ENCODE measurements at regions not wholly inside any gene's neighbourhood (a gene's known extent, or its start where the extent isn't known, plus 50 kb on each side); places are given as distances from the start of the nearest gene placed in this dataset.

DNA sequence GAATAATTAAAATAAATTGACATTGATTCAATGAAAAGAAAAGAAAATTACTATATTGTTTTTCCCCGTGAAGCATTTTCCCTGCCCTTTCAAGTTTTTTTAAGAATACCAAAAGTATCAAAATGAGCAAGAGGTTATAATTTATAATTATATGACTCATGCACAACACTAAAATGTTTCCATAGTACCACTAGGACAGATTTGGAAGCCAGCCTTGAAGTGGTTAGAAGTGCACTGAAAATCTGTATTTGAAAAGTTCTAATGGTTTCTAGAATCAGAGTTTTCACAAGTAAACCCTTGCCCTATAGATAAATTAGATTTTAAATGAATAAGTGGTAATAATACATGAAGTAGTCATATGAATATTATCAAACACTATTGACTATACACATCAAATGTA lies 140.9 kb downstream of the HNRNPD start:
- TF ChIP-seq EZH2phosphoT487 (IDR thresholded peaks at IDR 0.05): no peak
- TF ChIP-seq, protein P1, sequence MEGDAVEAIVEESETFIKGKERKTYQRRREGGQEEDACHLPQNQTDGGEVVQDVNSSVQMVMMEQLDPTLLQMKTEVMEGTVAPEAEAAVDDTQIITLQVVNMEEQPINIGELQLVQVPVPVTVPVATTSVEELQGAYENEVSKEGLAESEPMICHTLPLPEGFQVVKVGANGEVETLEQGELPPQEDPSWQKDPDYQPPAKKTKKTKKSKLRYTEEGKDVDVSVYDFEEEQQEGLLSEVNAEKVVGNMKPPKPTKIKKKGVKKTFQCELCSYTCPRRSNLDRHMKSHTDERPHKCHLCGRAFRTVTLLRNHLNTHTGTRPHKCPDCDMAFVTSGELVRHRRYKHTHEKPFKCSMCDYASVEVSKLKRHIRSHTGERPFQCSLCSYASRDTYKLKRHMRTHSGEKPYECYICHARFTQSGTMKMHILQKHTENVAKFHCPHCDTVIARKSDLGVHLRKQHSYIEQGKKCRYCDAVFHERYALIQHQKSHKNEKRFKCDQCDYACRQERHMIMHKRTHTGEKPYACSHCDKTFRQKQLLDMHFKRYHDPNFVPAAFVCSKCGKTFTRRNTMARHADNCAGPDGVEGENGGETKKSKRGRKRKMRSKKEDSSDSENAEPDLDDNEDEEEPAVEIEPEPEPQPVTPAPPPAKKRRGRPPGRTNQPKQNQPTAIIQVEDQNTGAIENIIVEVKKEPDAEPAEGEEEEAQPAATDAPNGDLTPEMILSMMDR (IDR thresholded peaks at IDR 0.05): no peak
- no peak for TF ChIP-seq EZH2 (IDR thresholded peaks at IDR 0.05)
- H3K4me3 Mint-ChIP-seq: no peak overlapping the region
- H3K27ac ChIP-seq: no peak overlapping the region

DNA sequence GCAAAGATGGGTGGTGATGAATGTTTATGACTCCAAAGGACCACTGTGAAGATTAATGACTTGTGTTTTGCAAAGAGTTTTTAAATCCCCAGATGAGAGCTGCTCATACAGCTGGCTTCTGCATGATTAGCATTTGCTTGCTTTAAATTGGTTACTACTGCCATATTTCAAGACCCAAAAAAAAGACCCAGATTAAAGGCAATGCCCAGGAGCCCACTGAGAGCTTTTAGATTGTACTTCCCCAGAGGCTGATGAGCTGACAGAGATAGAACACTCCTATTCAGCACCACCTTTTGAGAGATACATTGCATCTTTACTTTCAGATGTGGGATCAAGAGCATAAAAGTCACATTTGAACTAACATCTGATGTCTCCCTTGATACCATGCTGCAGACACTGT lies 142.0 kb downstream of the HNRNPD start:
- no peaks in the 10 kb centered on the region for H3K27me3 ChIP-seq
- no peak overlapping the region for H2AFZ ChIP-seq (replicated peaks)
- no peak overlapping the region for H3K9ac ChIP-seq
- H3F3A ChIP-seq (ENCODE audit: low read depth): no peaks in the 10 kb centered on the region
- H3K36me3 ChIP-seq: no peaks in the 10 kb centered on the region
- DNase-seq (ENCODE audit: low spot score): no peak
- no peak overlapping the region for H3K4me3 ChIP-seq
- no peaks in the 10 kb centered on the region for H3K79me2 ChIP-seq (ENCODE audit: low read depth)
- no peaks in the 10 kb centered on the region for H3K4me1 ChIP-seq
- H3K4me2 ChIP-seq: no peak overlapping the region
- no peak for TF ChIP-seq EZH2 (IDR thresholded peaks at IDR 0.05)
- TF ChIP-seq, protein P1 (IDR thresholded peaks at IDR 0.05): no peak
- no peak for TF ChIP-seq EZH2phosphoT487 (IDR thresholded peaks at IDR 0.05)
- no peaks in the 10 kb centered on the region for H3K27me3 Mint-ChIP-seq (ENCODE audit: insufficient read depth, low read depth)
- no peaks in the 10 kb centered on the region for H4K20me1 ChIP-seq (ENCODE audit: low read depth)
- no peaks in the 10 kb centered on the region for H3K36me3 Mint-ChIP-seq
- H3K4me1 Mint-ChIP-seq: no peaks in the 10 kb centered on the region
- no peak overlapping the region for H3K27ac ChIP-seq
- no peaks in the 10 kb centered on the region for H3K9me3 ChIP-seq (ENCODE audit: low read depth)
- no peak overlapping the region for H3K4me3 Mint-ChIP-seq
- H3K9me3 Mint-ChIP-seq: no peaks in the 10 kb centered on the region
- no peak overlapping the region for H3K27ac Mint-ChIP-seq

More for the DNA sequence above, 140.9 kb downstream of the HNRNPD start:
- Histone ChIP-seq H3K27me3 (no peaks in the 10 kb centered on the region), H3K79me2 (ENCODE audit: low read depth) (no peaks in the 10 kb centered on the region), H3K4me1 (no peaks in the 10 kb centered on the region), H4K20me1 (ENCODE audit: low read depth) (no peaks in the 10 kb centered on the region), H2AFZ (replicated peaks) (no peak overlapping the region), H3K36me3 (no peaks in the 10 kb centered on the region), H3K4me2 (no peak overlapping the region), H3K9ac (no peak overlapping the region), H3K9me3 (ENCODE audit: low read depth) (no peaks in the 10 kb centered on the region), H3K4me3 (no peak overlapping the region), H3F3A (ENCODE audit: low read depth) (no peaks in the 10 kb centered on the region)
- DNase-seq (ENCODE audit: low spot score): no peak
- H3K9me3 Mint-ChIP-seq: no peaks in the 10 kb centered on the region
- peaks cover 5% of the 10 kb centered on the region for H3K27me3 Mint-ChIP-seq (ENCODE audit: insufficient read depth, low read depth)
- no peaks in the 10 kb centered on the region for H3K4me1 Mint-ChIP-seq
- H3K27ac Mint-ChIP-seq: no peak overlapping the region
- H3K36me3 Mint-ChIP-seq: no peaks in the 10 kb centered on the region

DNA sequence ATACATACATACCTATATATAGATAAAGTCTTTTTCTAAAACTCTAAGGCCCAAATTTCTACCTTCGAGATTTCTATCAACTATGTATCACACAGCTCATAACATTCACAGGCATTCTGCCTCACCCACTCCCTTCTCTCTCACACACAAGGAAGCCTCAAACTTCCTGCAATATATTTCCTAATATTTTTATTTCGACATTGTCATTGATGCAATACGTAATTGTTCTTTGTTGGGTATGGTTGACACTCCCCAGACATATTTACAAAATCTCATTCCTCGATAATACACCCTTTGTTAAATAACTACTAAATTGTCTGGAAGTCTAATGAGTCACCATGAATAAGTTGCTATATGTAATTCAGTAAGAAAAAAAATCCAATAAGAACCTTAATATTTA lies 143.5 kb downstream of the HNRNPD start:
- H3F3A ChIP-seq (ENCODE audit: low read depth): no peaks in the 10 kb centered on the region
- no peaks in the 10 kb centered on the region for H3K9me3 ChIP-seq (ENCODE audit: low read depth)
- H3K36me3 ChIP-seq: no peaks in the 10 kb centered on the region
- no peaks in the 10 kb centered on the region for H3K79me2 ChIP-seq (ENCODE audit: low read depth)
- Mint-ChIP-seq H3K9me3 (no peaks in the 10 kb centered on the region), H3K27me3 (ENCODE audit: insufficient read depth, low read depth) (no peaks in the 10 kb centered on the region), H3K4me3 (no peak overlapping the region), H3K27ac (no peak overlapping the region), H3K36me3 (no peaks in the 10 kb centered on the region), H3K4me1 (no peaks in the 10 kb centered on the region)
- H3K4me1 ChIP-seq: no peaks in the 10 kb centered on the region
- H3K4me3 ChIP-seq: no peak overlapping the region
- H4K20me1 ChIP-seq (ENCODE audit: low read depth): no peaks in the 10 kb centered on the region
- DNase-seq (ENCODE audit: low spot score): no peak
- no peak overlapping the region for H3K27ac ChIP-seq
- TF ChIP-seq, protein P1 (IDR thresholded peaks at IDR 0.05): no peak
- no peak for TF ChIP-seq EZH2 (IDR thresholded peaks at IDR 0.05)
- no peak for TF ChIP-seq EZH2phosphoT487 (IDR thresholded peaks at IDR 0.05)
- H3K9ac ChIP-seq: no peak overlapping the region
- no peaks in the 10 kb centered on the region for H3K27me3 ChIP-seq
- H2AFZ ChIP-seq (replicated peaks): no peak overlapping the region
- H3K4me2 ChIP-seq: no peak overlapping the region

All from neural progenitor cell (in vitro differentiated cells).